Right lobe of liver (tissue), 6 donors: ENCODE measurements at regions not wholly inside any gene's neighbourhood (a gene's known extent, or its start where the extent isn't known, plus 50 kb on each side); places are given as distances from the start of the nearest gene placed in this dataset.

ENCODE experiments used
- ATAC-seq, 4 donors: fragments of 200-7000 bp; cut with Tn5 transposase; one replicate each; pipeline ENCODE4 v1.9.1; 2020; ENCODE audit warnings: mild to moderate bottlenecking in 4 of 4, moderate library complexity in 4 of 4
- DNase-seq, 3 donors: peaks; one replicate each; pipeline ENCODE4 v3.0.0-alpha.2; 2020
- H3K27ac ChIP-seq, 3 donors: fragments of 200-600 bp; one replicate each; pipeline ENCODE4 v1.8.0; 2022
- H3K27me3 ChIP-seq, 2 donors: fragments of 200-600 bp; one replicate each; pipeline ENCODE4 v1.8.0; 2022
- H3K36me3 ChIP-seq, 4 donors: fragments of 200-600 bp; sonication (generic) in 1 of 4; one replicate each; pipeline versions ENCODE4 v1.5.1 to v1.8.0; 2017 to 2022; ENCODE audit warnings: control low read depth in 1 of 4
- H3K4me1 ChIP-seq, 4 donors: fragments of 200-600 bp; sonication (generic) in 1 of 4; one replicate each; pipeline versions ENCODE4 v1.5.1 to v1.8.0; 2017 to 2022; ENCODE audit warnings: control low read depth in 1 of 4
- H3K4me3 ChIP-seq, 3 donors: fragments of 200-600 bp; one replicate each; pipeline ENCODE4 v1.8.0; 2022
- H3K9me3 ChIP-seq, 4 donors: fragments of 200-600 bp; sonication (generic) in 1 of 4; one replicate each; pipeline versions ENCODE4 v1.5.1 to v1.8.0; 2017 to 2022; ENCODE audit warnings: control low read depth in 1 of 4
- CTCF ChIP-seq, 4 donors: fragments of 200-600 bp in 3 of 4; fragments of 450-650 bp in 1 of 4; IDR thresholded peaks; one replicate each; pipeline versions ENCODE4 v1.5.1 to v1.8.0; 2016 to 2022; ENCODE audit warnings: antibody characterized with exemption in 4 of 4, mild to moderate bottlenecking in 2 of 4
- POLR2A ChIP-seq: fragments of 450-650 bp; IDR thresholded peaks from one replicate; pipeline ENCODE4 v1.6.1; 2017; ENCODE audit warnings: antibody characterized with exemption, mild to moderate bottlenecking
- WGBS: methylation state at CpG from one replicate; pipeline ENCODE4 v1.1.6; 2018; ENCODE audit warnings: low coverage, low lambda C conversion rate; ENCODE audit not compliant: insufficient coverage; ENCODE audit errors: missing lambda C conversion rate; 5-methylcytosine and 5-hydroxymethylcytosine counted together
- intact Hi-C, 2 donors: fragments of 100-400 bp; cut with DNase I; formaldehyde crosslinking; loops; one replicate each; pipeline versions ENCODE4 v1.11.2 to v1.14.1; 2022
- donor health status: DM: no; HTN: yes; CAD: no.
- donor health status: DM: no; HTN: no; CAD: no.
- donor health status: DM: no; HTN: no; CAD: no.
- donor health status: DM: no; HTN: yes; CAD: no.
- donor health status: DM: no; HTN: yes; CAD: no.

- H3K9me3 ChIP-seq, result no peaks in the 10 kb centered on the region
- no peak overlapping the region for H3K4me3 ChIP-seq
- H3K36me3 ChIP-seq, result no peaks in the 10 kb centered on the region
- TF ChIP-seq CTCF (IDR thresholded peaks at IDR 0.05), result no peak
- TF ChIP-seq POLR2A, result no peak
- ATAC-seq, result no peak
- H3K27ac ChIP-seq, result no peak overlapping the region
- no peaks in the 10 kb centered on the region for H3K4me1 ChIP-seq
- no peaks in the 10 kb centered on the region for H3K27me3 ChIP-seq
- 50% methylated on average over 3 of the region's 3 CpGs for WGBS
- intact Hi-C loops, result no loop called here
- DNase-seq, result no peak
Observed at GRCh38 chr6:100194535-100194934, 200.5 kb upstream of the MCHR2 start.

GRCh38 chr6:100188754-100189153 is 194.7 kb upstream of the MCHR2 start:
- no peaks in the 10 kb centered on the region for H3K9me3 ChIP-seq
- 75% methylated on average over 1 of the region's 1 CpG for WGBS
- DNase-seq (no peak), ATAC-seq (no peak)
- no peaks in the 10 kb centered on the region for H3K27me3 ChIP-seq
- no peak for TF ChIP-seq POLR2A
- no peak for TF ChIP-seq CTCF (IDR thresholded peaks at IDR 0.05)
- intact Hi-C loops, result no loop called here
- H3K4me1 ChIP-seq, result no peaks in the 10 kb centered on the region
- no peak overlapping the region for H3K4me3 ChIP-seq
- H3K27ac ChIP-seq, result no peak overlapping the region
- no peaks in the 10 kb centered on the region for H3K36me3 ChIP-seq

GRCh38 chr6:100186552-100186951 is 192.5 kb upstream of the MCHR2 start:
- TF ChIP-seq CTCF (IDR thresholded peaks at IDR 0.05) (no peak), POLR2A (no peak)
- peaks cover 0 to 4% (median 0%) of the 10 kb centered on the region in 4 donors for H3K4me1 ChIP-seq
- ATAC-seq (no peak), DNase-seq (no peak)
- no peak overlapping the region for H3K27ac ChIP-seq
- 83% methylated on average over 5 of the region's 5 CpGs for WGBS
- intact Hi-C loops, result no loop called here
- H3K36me3 ChIP-seq, result no peaks in the 10 kb centered on the region
- no peaks in the 10 kb centered on the region for H3K27me3 ChIP-seq
- H3K4me3 ChIP-seq, result no peak overlapping the region
- no peaks in the 10 kb centered on the region for H3K9me3 ChIP-seq

- H3K4me3 ChIP-seq, result no peak overlapping the region
- H3K27ac ChIP-seq, result no peak overlapping the region
- intact Hi-C loops, result no loop called here
- H3K4me1 ChIP-seq, result peaks cover 0 to 4% (median 0%) of the 10 kb centered on the region in 4 donors
- TF ChIP-seq POLR2A (no peak), CTCF (IDR thresholded peaks at IDR 0.05) (no peak)
- H3K9me3 ChIP-seq, result no peaks in the 10 kb centered on the region
- ATAC-seq, result no peak
- WGBS, result 36% methylated on average over 3 of the region's 3 CpGs
- H3K27me3 ChIP-seq, result no peaks in the 10 kb centered on the region
- no peaks in the 10 kb centered on the region for H3K36me3 ChIP-seq
- no peak for DNase-seq
Observed at GRCh38 chr6:100185615-100186014, 191.6 kb upstream of the MCHR2 start.

- no peak for ATAC-seq
- no peak overlapping the region for H3K27ac ChIP-seq
- no peaks in the 10 kb centered on the region for H3K36me3 ChIP-seq
- TF ChIP-seq POLR2A (no peak), CTCF (IDR thresholded peaks at IDR 0.05) (no peak)
- 57% methylated on average over 3 of the region's 3 CpGs for WGBS
- no peaks in the 10 kb centered on the region for H3K9me3 ChIP-seq
- DNase-seq, result no peak
- H3K4me1 ChIP-seq, result peaks cover 0 to 4% (median 0%) of the 10 kb centered on the region in 4 donors
- no peak overlapping the region for H3K4me3 ChIP-seq
- no peaks in the 10 kb centered on the region for H3K27me3 ChIP-seq
- intact Hi-C loops, result no loop called here
Observed at GRCh38 chr6:100184473-100184872, 190.4 kb upstream of the MCHR2 start.
